Omental fat pad (tissue), 3 donors: ENCODE measurements at regions not wholly inside any gene's neighbourhood (a gene's known extent, or its start where the extent isn't known, plus 50 kb on each side); places are given as distances from the start of the nearest gene placed in this dataset.

Experiments used
- ATAC-seq: fragments of 150-250 bp; one replicate; pipeline ENCODE4 v1.9.1; 2016; ENCODE audit warnings: mild to moderate bottlenecking, moderate library complexity; ENCODE audit not compliant: low FRiP score
- DNase-seq: peaks from one replicate; pipeline ENCODE4 v3.0.0-alpha.2; 2019; ENCODE audit warnings: low spot score
- CTCF ChIP-seq, 3 donors: fragments of 450-650 bp; IDR thresholded peaks; one replicate each; pipeline ENCODE4 v1.5.1; 2016 to 2017; ENCODE audit warnings: antibody characterized with exemption in 3 of 3, mild to moderate bottlenecking in 3 of 3, moderate library complexity in 2 of 3

DNA sequence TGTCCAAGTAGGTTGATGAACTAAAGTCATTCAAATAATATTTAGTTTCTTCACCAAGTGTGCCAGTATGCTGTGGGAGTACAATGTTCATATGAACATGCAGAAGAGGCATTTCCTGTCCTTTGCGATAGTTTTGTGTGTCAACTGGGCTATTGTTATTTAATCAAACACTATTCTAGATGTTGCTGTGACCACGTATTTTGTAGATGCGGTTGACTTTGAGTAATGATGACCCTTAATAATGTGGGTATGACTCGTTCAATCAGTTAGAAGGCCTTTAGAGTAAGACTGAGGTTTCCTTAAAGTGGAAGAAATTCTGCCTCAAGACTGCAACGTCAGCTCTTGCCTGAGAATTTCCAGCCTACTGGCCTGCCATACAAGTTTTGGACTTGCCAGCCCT, 470.7 kb upstream of the CBLB start:
- no peak for ATAC-seq
- DNase-seq: no peak
- no peak for TF ChIP-seq CTCF (IDR thresholded peaks at IDR 0.05)

GRCh38 chr3:106341087-106341486, 472.3 kb upstream of the CBLB start:
- ATAC-seq (no peak), DNase-seq (no peak)
- no peak for TF ChIP-seq CTCF (IDR thresholded peaks at IDR 0.05)

DNA sequence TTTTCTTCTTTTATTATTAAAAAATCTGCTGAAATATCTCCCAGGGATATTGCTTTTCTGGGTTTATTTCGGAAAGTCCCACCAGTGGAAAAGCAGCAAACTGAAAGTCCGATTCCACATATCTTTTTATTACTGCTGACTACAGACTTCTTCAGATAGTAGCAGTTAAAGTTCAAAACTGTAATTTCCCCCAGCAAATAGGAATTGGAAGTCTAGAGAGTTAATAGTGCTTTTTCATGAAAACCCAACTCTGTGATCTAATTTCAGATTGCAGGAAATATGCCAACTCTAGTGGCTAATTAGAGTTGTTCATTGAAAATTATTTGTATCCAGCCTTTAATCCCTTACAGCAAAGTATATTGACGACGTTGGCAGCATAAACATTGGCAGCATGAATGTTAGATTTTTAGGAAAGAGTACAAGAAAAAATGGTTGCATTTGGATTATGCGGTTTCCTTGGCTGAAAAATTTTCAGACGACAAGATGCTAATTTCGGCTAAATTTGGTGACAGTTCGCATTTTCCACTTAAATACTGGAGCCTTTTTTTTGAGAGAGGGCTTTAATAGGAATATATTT, 472.9 kb upstream of the CBLB start:
- TF ChIP-seq CTCF (IDR thresholded peaks at IDR 0.05): no peak
- DNase-seq (no peak), ATAC-seq (no peak)

DNA sequence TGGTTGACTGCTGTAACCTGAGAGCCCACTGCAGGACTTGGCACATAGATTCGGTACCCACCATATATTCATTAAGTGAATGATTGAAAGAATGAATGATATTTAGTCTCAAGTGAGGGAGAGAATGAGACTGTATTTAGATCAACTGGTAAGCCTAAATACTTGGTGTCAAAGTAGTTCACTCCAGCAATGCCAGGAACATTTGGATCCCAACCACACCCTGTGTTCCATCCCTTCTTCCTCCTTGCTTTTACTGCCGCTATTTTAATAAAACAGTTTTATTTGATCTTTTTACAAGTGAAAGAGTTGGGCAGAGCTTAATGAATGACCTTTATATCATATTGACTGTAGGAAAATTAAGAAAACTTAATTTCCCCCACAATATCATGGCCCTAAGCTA, 473.6 kb upstream of the CBLB start:
- no peak for DNase-seq
- ATAC-seq: no peak
- TF ChIP-seq CTCF (IDR thresholded peaks at IDR 0.05): no peak

- ATAC-seq: no peak
- TF ChIP-seq CTCF (IDR thresholded peaks at IDR 0.05): no peak
- no peak for DNase-seq
Measured at GRCh38 chr3:106343811-106344210, 475.0 kb upstream of the CBLB start.

GRCh38 chr3:106345353-106346027, 476.7 kb upstream of the CBLB start:
- ATAC-seq (peak; percentile 88), DNase-seq (no peak)
- TF ChIP-seq CTCF (IDR thresholded peaks at IDR 0.05): no peak

DNA sequence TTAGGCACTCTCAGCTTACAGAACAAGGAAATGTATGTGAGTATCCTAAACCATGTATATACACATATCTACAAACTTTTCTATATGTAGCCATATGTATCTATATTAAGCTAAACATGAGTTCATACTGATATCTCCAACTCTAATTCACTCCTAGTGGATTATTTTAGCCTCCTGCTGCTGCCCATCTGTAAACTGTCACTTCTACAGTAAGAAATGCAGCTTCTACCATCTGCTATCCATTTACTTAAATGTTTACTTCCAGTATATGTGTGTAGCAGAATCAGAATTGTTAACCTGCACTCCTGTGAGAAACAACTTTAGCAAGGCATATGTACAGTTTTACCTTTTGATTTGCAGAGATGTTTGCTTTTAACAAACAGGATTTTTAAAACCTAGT, 478.5 kb upstream of the CBLB start:
- no peak for TF ChIP-seq CTCF (IDR thresholded peaks at IDR 0.05)
- no peak for DNase-seq

More for the DNA sequence above, 478.5 kb upstream of the CBLB start:
- no peak for ATAC-seq
